ENCODE measurements at regions not wholly inside any gene's neighbourhood (a gene's known extent, or its start where the extent isn't known, plus 50 kb on each side); places are given as distances from the start of the nearest gene placed in this dataset.

DNA sequence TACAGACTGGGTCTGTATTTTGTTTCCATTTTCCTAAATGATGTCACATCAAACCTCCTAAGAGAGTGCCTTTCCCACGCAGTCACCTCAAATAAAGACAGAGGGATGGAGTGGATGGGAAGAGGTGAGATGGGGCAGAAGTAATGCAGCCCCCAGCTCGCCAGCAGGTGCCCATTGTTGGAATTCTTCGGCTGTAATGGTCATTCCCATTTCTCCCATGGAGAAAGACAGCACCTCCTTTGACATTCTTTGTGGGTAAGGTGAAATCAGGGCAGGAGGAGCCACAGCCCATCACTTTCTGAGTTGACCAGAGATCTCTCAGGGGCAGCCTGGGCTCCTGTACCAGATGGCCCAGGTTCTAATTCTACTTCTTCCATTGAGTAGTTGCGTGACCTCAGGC, 84.4 kb upstream of the NR2F2 start:
- no peak for DNase-seq (ENCODE audit: low read depth in 2 of 2)

- DNase-seq (ENCODE audit: low read depth in 2 of 2), result peak in 1 of 2 experiments; percentile 23
Measured at GRCh38 chr15:96247621-96248305, 82.7 kb upstream of the NR2F2 start.

GRCh38 chr15:96252148-96252547, 78.4 kb upstream of the NR2F2 start:
- no peak for DNase-seq (ENCODE audit: low read depth in 2 of 2)

- no peak for DNase-seq (ENCODE audit: low read depth in 2 of 2)
Measured at GRCh38 chr15:96253006-96253747, 77.3 kb upstream of the NR2F2 start.

DNA sequence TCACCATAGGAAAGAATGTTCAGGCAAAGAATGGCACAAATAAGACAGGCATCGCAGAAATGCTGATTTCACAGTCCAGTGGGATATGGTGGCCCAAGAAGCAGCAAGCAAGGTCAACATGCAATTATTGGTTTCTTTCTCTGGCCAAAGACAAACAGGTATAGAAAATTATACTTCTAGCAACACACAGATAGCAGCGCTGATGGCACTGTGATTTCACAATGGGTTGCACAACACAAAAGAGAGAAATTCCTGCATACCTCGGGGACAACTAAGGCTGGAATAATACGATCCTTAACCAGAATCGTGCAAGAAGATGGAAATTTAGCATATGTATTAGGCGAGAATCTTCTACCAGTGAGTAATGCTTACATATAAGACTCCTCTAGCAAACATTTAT, 76.3 kb upstream of the NR2F2 start:
- DNase-seq (ENCODE audit: low read depth in 2 of 2), result no peak

GRCh38 chr15:96255599-96255998, 74.9 kb upstream of the NR2F2 start:
- DNase-seq (ENCODE audit: low read depth in 2 of 2), result no peak

DNA sequence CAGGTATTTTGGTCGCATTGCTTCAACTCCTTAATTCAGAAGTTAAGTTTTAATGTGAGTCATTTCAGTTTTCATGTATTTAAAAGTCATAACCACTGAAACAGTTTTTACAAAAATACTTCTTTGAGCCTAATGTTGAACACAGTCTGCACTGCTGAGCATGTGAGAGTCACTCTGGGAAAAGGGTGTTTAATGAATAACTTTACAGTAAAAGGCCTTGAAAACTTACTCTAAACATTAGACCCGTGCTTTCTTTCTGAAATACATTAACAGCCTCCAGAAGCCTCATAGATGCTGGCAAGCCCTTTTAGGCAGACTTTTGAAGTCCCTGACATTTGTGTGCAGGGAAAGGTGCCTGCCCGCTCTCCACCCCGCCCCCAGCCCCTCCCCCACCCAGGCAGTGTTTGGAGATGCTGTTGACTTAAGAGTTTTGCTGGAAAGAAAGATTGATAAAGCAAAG, 68.9 kb upstream of the NR2F2 start:
- DNase-seq (ENCODE audit: low read depth in 2 of 2), result no peak

- DNase-seq (ENCODE audit: low read depth in 2 of 2), result no peak
Measured at GRCh38 chr15:96262097-96262496, 68.4 kb upstream of the NR2F2 start.

DNA sequence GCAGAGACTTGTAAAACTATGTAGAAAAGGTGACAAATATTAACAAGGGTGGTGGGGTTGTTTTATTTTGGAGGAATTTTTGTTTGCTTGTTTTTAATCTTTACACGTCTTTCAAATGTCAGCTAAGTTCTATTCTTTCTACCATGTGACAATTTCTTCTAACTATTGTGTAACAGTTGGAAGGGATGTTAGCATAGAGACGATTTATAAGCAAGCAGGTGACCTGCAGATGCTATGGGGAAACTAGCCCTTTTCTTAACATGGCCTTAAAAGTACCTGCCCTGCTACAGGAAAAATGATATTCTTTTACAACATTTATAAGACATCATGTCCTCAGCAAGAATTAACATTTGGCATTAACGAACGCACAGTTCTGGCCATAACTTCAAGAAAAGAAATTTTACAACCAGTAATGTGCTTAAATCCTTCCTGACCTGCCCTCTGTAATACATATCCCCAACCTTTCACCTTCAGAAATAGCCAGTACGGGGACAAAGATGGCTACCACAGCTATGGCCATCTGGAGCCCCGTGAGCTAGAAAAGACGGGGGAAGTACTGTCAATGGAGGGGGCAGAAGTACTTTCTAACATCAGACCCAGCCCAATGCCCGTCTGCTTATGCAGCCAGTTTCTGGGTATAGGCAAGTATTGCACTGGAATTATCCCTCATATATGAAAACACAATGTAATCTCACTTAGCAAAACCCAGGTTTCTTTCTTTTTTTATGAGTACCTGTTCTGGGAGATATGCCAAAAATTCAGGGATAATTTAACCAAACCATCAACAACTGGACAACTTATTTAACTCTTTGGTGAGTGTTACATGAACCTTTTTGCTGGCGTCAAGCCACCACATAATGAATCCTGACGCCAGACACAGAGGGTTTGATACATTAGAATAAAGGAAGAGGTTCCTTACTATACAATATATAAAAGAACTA, 67.7 kb upstream of the NR2F2 start:
- no peak for DNase-seq (ENCODE audit: low read depth in 2 of 2)

DNA sequence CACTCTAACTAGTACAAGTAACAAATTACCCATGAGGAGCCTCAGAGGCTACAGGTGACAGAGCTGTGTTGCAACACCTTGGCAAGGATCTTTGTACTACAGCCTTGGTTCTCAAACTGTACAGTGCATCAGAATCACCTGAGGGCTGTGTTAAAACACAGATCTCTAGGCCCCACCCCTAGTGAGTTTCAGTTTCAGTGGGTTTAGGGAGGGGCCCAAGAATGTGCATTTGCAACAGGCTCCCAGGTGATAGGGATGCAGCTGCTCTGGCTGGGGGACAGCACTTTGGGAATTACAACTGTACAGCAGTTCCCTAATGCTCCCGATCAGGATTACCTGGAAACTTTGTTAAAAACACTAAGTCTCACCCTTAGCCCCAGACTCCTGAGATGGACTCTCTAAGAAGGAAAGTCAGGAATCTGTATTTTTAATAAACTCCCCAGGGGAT, 66.1 kb upstream of the NR2F2 start:
- DNase-seq (ENCODE audit: low read depth in 2 of 2), result no peak

- no peak for DNase-seq (ENCODE audit: low read depth in 2 of 2)
Measured at GRCh38 chr15:96264801-96265515, 65.5 kb upstream of the NR2F2 start.

- no peak for DNase-seq (ENCODE audit: low read depth in 2 of 2)
Measured at GRCh38 chr15:96266456-96266855, 64.0 kb upstream of the NR2F2 start.

- DNase-seq (ENCODE audit: low read depth in 2 of 2), result no peak
Measured at GRCh38 chr15:96267463-96267862, 63.0 kb upstream of the NR2F2 start.

DNA sequence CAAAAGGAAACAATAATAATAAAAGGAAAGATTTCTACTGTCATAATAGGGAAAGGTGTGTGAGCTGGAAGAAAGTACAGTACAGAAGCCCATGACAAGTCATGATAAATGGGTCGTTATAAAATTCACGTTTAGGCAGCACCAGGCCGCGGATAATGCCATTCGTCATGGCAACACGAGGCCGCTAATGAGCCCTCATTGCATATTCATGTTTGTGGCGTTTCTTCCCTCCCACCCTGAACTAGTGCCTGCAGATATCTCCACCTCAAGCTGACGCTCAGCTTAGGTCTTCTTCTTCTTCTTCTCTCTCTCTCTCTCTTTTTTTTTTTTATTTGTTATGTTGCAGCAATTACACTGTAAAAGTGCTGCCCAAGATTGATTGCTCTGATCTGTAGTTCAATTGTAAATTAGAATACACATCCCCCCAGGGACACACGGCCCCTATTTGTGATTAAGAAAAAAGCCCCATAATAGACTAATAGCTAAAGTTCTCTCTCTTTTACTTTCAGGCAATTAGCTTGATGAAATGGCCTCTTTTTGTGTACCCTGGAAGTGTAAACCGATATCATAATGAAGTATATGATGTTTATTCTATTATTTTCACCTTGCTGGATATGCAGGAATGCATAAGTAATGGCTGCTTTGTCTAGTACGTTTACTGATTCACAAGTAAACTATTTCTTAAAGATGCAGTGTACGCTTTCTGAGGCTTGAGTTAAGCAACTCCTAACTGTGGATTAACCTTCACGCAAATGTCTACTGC, 61.9 kb upstream of the NR2F2 start:
- no peak for DNase-seq (ENCODE audit: low read depth in 2 of 2)

DNA sequence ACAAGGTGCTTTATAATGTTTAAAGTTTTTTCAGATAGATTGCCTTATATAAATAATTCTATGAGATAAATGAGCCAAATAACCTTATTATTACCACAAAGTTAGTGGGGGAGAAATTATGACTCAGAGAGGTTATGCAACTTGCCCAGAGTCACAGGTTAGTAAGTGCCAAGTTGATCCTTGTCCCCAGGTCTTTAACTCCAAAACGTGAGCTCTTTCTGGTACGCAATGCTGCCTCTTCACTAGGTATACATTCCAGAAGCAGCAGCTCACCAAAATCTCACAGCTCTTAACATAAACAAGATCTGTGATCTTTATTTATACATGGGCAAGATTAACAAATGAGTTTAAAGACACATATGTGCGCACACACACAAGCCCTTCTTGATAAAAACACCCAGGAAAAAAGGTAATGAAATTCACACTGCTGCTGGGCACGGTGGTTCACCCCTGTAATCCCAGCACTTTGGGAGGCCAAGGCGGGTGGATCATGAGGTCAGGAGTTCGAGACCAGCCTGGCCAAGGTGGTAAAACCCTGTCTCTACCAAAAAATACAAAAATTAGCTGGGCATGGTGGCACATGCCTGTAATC, 59.8 kb upstream of the NR2F2 start:
- no peak for DNase-seq (ENCODE audit: low read depth in 2 of 2)

DNA sequence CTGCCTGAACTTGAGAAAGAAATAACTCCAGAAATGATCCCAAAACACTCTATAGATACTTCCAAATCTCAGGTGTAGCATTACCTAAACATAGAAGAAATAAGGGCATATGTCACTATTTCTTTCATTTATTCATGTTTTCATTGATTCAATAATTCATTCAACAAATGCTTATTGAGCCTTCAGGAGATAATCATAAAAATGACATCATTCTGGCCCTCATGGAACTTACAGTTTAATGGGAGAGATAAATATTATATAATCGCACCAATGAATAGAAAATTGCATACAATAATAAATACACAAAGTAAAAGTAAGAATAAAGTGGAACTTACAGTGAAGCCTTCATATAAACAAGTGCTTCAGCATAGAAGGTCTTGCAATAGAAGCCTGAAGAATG, 58.1 kb upstream of the NR2F2 start:
- no peak for DNase-seq (ENCODE audit: low read depth in 2 of 2)

GRCh38 chr15:96273317-96274086, 57.0 kb upstream of the NR2F2 start:
- DNase-seq (ENCODE audit: low read depth in 2 of 2), result peak; percentile 95 to 96

- DNase-seq (ENCODE audit: low read depth in 2 of 2), result no peak
Measured at GRCh38 chr15:96274087-96274440, 56.4 kb upstream of the NR2F2 start.

DNA sequence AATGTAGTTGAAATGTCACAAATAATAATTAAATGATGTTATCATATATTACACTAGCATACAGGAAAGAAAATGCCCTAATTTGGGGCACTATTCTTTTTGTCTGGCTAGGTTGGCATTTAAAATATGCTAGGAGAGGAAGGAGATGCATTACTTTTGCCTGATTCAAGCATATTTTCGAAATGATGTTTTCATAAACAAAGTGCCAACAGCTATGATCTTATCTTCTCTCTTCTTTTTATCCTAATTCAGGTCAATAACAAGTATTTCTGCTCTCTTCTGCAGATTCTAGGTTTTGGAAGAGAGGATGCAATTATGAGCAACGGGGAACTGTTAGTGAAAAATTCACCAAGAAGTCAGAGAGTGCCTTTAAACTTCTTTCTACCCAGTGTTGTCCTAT, 55.8 kb upstream of the NR2F2 start:
- DNase-seq (ENCODE audit: low read depth in 2 of 2), result no peak
